Gastroesophageal sphincter (tissue), 3 donors: ENCODE measurements at regions not wholly inside any gene's neighbourhood (a gene's known extent, or its start where the extent isn't known, plus 50 kb on each side); places are given as distances from the start of the nearest gene placed in this dataset.

Experiments used
- POLR2AphosphoS5 ChIP-seq: sonication (generic); formaldehyde crosslinking; IDR thresholded peaks from one replicate; pipeline ENCODE4 v1.6.1; 2017; ENCODE audit warnings: antibody characterized with exemption
- TF ChIP-seq, protein P1 (sequence below), 4 experiments: fragments of 200-600 bp in 2 of 4; fragments of 450-650 bp in 2 of 4; sonication (generic) in 1 of 4; IDR thresholded peaks; one replicate each; pipeline ENCODE4 v1.5.1; 2017 to 2019; ENCODE audit warnings: antibody characterized with exemption in 4 of 4, mild to moderate bottlenecking in 2 of 4, moderate library complexity in 2 of 4

DNA sequence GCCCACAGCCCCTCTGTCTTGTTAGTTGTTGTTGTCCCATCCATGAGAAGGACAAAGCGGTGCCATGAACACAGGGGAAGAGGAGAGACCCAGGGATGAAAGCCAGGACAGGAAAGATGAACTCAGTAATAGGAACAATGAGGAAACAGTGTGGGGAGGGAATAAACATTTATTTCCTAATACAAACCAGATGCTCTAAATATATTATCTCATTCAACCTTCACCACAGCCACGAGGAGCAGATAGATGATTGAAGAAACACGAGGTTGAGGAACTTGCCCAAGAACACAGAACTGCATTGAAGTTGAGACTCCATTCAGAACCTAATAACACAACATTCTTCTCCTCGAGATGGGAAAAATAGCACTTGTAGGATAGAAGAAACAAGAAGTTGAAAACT, 53.0 kb upstream of the AIG1 start:
- TF ChIP-seq, protein P1, sequence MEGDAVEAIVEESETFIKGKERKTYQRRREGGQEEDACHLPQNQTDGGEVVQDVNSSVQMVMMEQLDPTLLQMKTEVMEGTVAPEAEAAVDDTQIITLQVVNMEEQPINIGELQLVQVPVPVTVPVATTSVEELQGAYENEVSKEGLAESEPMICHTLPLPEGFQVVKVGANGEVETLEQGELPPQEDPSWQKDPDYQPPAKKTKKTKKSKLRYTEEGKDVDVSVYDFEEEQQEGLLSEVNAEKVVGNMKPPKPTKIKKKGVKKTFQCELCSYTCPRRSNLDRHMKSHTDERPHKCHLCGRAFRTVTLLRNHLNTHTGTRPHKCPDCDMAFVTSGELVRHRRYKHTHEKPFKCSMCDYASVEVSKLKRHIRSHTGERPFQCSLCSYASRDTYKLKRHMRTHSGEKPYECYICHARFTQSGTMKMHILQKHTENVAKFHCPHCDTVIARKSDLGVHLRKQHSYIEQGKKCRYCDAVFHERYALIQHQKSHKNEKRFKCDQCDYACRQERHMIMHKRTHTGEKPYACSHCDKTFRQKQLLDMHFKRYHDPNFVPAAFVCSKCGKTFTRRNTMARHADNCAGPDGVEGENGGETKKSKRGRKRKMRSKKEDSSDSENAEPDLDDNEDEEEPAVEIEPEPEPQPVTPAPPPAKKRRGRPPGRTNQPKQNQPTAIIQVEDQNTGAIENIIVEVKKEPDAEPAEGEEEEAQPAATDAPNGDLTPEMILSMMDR (IDR thresholded peaks at IDR 0.05): no peak
- TF ChIP-seq POLR2AphosphoS5: no peak
